ENCODE measurements at regions not wholly inside any gene's neighbourhood (a gene's known extent, or its start where the extent isn't known, plus 50 kb on each side); places are given as distances from the start of the nearest gene placed in this dataset.

- Histone ChIP-seq H3K27ac (replicated peaks) (no peak overlapping the region), H3K4me3 (replicated peaks; ENCODE audit: insufficient read depth, low read length) (no peak overlapping the region), H3K27me3 (ENCODE audit: insufficient read depth, poor library complexity, severe bottlenecking) (no peaks in the 10 kb centered on the region)
- no peak for DNase-seq (ENCODE audit: low read depth in 1 of 2, low spot score in 1 of 2)
- TF ChIP-seq REST (IDR thresholded peaks at IDR 0.05; ENCODE audit: insufficient replicate concordance, low read depth) (no peak), CTCF (IDR thresholded peaks at IDR 0.05; ENCODE audit: insufficient read depth, low read length) (no peak), SPI1 (IDR thresholded peaks at IDR 0.05; ENCODE audit: borderline replicate concordance, low read depth) (no peak), GABPA (IDR thresholded peaks at IDR 0.05; ENCODE audit: low read depth) (no peak), POLR2AphosphoS5 (IDR thresholded peaks at IDR 0.05; ENCODE audit: low read depth) (no peak)
Measured at GRCh38 chr11:82003024-82003423, 730.6 kb downstream of the FAM181B start.

GRCh38 chr11:81995889-81996288, 737.8 kb downstream of the FAM181B start:
- Histone ChIP-seq H3K4me3 (replicated peaks; ENCODE audit: insufficient read depth, low read length) (no peak overlapping the region), H3K27me3 (ENCODE audit: insufficient read depth, poor library complexity, severe bottlenecking) (no peaks in the 10 kb centered on the region), H3K27ac (replicated peaks) (no peak overlapping the region)
- TF ChIP-seq GABPA (IDR thresholded peaks at IDR 0.05; ENCODE audit: low read depth) (no peak), REST (IDR thresholded peaks at IDR 0.05; ENCODE audit: insufficient replicate concordance, low read depth) (no peak), SPI1 (IDR thresholded peaks at IDR 0.05; ENCODE audit: borderline replicate concordance, low read depth) (no peak), CTCF (IDR thresholded peaks at IDR 0.05; ENCODE audit: insufficient read depth, low read length) (no peak), POLR2AphosphoS5 (IDR thresholded peaks at IDR 0.05; ENCODE audit: low read depth) (no peak)
- no peak for DNase-seq (ENCODE audit: low read depth in 1 of 2, low spot score in 1 of 2)

- Histone ChIP-seq H3K27me3 (ENCODE audit: insufficient read depth, poor library complexity, severe bottlenecking) (no peaks in the 10 kb centered on the region), H3K4me3 (replicated peaks; ENCODE audit: insufficient read depth, low read length) (no peak overlapping the region), H3K27ac (replicated peaks) (no peak overlapping the region)
- no peak for TF ChIP-seq SPI1 (IDR thresholded peaks at IDR 0.05; ENCODE audit: borderline replicate concordance, low read depth)
- TF ChIP-seq GABPA (IDR thresholded peaks at IDR 0.05; ENCODE audit: low read depth) = no peak
- no peak for TF ChIP-seq CTCF (IDR thresholded peaks at IDR 0.05; ENCODE audit: insufficient read depth, low read length)
- TF ChIP-seq REST (IDR thresholded peaks at IDR 0.05; ENCODE audit: insufficient replicate concordance, low read depth) = no peak
- no peak for TF ChIP-seq POLR2AphosphoS5 (IDR thresholded peaks at IDR 0.05; ENCODE audit: low read depth)
- no peak for DNase-seq (ENCODE audit: low read depth in 1 of 2, low spot score in 1 of 2)
Measured at GRCh38 chr11:81993755-81994154, 739.9 kb downstream of the FAM181B start.

Data from HL-60 (cell line).